Psoas muscle (tissue), 7 donors: ENCODE measurements at regions not wholly inside any gene's neighbourhood (a gene's known extent, or its start where the extent isn't known, plus 50 kb on each side); places are given as distances from the start of the nearest gene placed in this dataset.

ENCODE experiments used
- ATAC-seq, 4 donors: fragments of 200-7000 bp; cut with Tn5 transposase; one replicate each; pipeline ENCODE4 v1.9.1; 2020; ENCODE audit warnings: moderate library complexity in 3 of 4, mild to moderate bottlenecking in 2 of 4
- DNase-seq, 2 donors: peaks; one replicate each; pipeline ENCODE4 v3.0.0-alpha.2; 2020
- H3K27ac ChIP-seq: fragments of 200-600 bp; one replicate; pipeline ENCODE4 v1.8.0; 2022
- H3K27me3 ChIP-seq, 3 donors: fragments of 200-600 bp in 1 of 3; one replicate each; pipeline versions ENCODE4 v1.6.1 to v1.8.0; 2013 to 2022; ENCODE audit warnings: low read length in 2 of 3, mild to moderate bottlenecking in 2 of 3, moderate library complexity in 1 of 3; ENCODE audit not compliant: insufficient read depth in 3 of 3
- H3K36me3 ChIP-seq, 2 donors: fragments of 200-600 bp in 1 of 2; one replicate each; pipeline versions ENCODE4 v1.6.1 to v1.8.0; 2013 to 2022; ENCODE audit warnings: low read depth in 1 of 2, mild to moderate bottlenecking in 1 of 2, moderate library complexity in 1 of 2; ENCODE audit not compliant: insufficient read depth in 1 of 2
- H3K4me1 ChIP-seq: fragments of 200-600 bp; one replicate; pipeline ENCODE4 v1.8.0; 2022
- H3K4me3 ChIP-seq: fragments of 200-600 bp; one replicate; pipeline ENCODE4 v1.8.0; 2022; ENCODE audit warnings: mild to moderate bottlenecking
- H3K9me3 ChIP-seq: fragments of 200-600 bp; one replicate; pipeline ENCODE4 v1.8.0; 2022
- CTCF ChIP-seq: fragments of 200-600 bp; IDR thresholded peaks from one replicate; pipeline ENCODE4 v1.8.0; 2022; ENCODE audit warnings: antibody characterized with exemption
- WGBS, 3 donors: extraction: QIAGEN DNeasy Blood & Tissue Kit; methylation state at CpG; one replicate each; pipeline versions ENCODE4 v1.1.6 to v1.1.7; 2013; 5-methylcytosine and 5-hydroxymethylcytosine counted together
- intact Hi-C, 2 donors: fragments of 100-400 bp; cut with DNase I; formaldehyde crosslinking; loops; one replicate each; pipeline versions ENCODE4 v1.11.0 to v1.14.2; 2022
- donor health status: healthy with polysubstance abuse.
- donor health status: DM: no; HTN: no; CAD: no; lungs with moderate emphysema.
- donor health status: Bipolar disorder and iron deficiency.
- donor health status: healthy.
- donor health status: DM: yes; HTN: yes; CAD: no.
- donor health status: DM: no; HTN: no; CAD: no.
- donor health status: DM: yes; HTN: yes; CAD: no.

- Histone ChIP-seq H3K36me3 (no peaks in the 10 kb centered on the region), H3K4me1 (no peaks in the 10 kb centered on the region), H3K27ac (no peak overlapping the region), H3K9me3 (no peaks in the 10 kb centered on the region), H3K4me3 (no peak overlapping the region), H3K27me3 (peaks cover 0 to 17% (median 0%) of the 10 kb centered on the region in 3 donors)
- peak; percentile 43 for TF ChIP-seq CTCF
- WGBS, 3 donors, result 31 to 65% (median 45%) methylated on average over 6 to 7 of the region's 7 CpGs
- DNase-seq, result peak in 1 of 2 donors; percentile 60
- intact Hi-C loops, result loop anchor here in 1 of 2 donors (5.0 kb wide), 1 partner anchor 385 kb away; no protein-coding TSS in a partner anchor
- peak in 3 of 4 donors; percentile 42 to 71 (median 65) for ATAC-seq
Measured at GRCh38 chrX:39152106-39152649, 350.9 kb downstream of the MID1IP1 start.

- DNase-seq (no peak), ATAC-seq (no peak)
- TF ChIP-seq CTCF, result no peak
- Histone ChIP-seq H3K4me1 (no peaks in the 10 kb centered on the region), H3K36me3 (no peaks in the 10 kb centered on the region), H3K9me3 (no peaks in the 10 kb centered on the region), H3K4me3 (no peak overlapping the region), H3K27me3 (peaks cover 0 to 2% (median 0%) of the 10 kb centered on the region in 3 donors), H3K27ac (no peak overlapping the region)
- intact Hi-C loops, result no loop called here
Measured at GRCh38 chrX:39156051-39156450, 354.8 kb downstream of the MID1IP1 start.

- TF ChIP-seq CTCF, result no peak
- DNase-seq (no peak), ATAC-seq (no peak)
- WGBS, 3 donors, result 56 to 82% (median 71%) methylated on average over 5 of the region's 5 CpGs
- Histone ChIP-seq H3K27me3 (peaks cover 0 to 6% (median 0%) of the 10 kb centered on the region in 3 donors), H3K27ac (no peak overlapping the region), H3K36me3 (no peaks in the 10 kb centered on the region), H3K4me1 (no peaks in the 10 kb centered on the region), H3K4me3 (no peak overlapping the region), H3K9me3 (no peaks in the 10 kb centered on the region)
- intact Hi-C loops, result no loop called here
Measured at GRCh38 chrX:39157006-39157405, 355.7 kb downstream of the MID1IP1 start.

DNA sequence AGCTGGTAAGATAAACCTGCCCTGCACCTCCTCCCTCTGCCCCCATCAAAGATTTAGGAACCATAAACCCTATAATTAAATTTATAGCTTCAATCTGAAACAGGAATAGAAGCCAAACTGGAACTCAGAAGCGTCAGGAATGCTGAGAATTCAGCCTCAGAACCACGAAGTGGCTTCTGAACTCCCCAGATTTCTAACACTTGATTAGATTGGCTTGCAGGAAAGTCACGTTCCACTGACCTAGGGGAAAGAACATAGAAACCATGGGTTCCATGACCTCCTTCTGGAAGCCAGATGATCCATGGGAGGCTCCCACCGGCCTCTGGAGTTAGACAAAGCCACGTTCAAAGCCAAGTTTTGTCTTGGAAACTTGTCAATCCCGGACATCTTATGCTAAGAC is 356.5 kb downstream of the MID1IP1 start:
- Histone ChIP-seq H3K27me3 (peaks cover 0 to 12% (median 0%) of the 10 kb centered on the region in 3 donors), H3K27ac (no peak overlapping the region), H3K9me3 (no peaks in the 10 kb centered on the region), H3K36me3 (no peaks in the 10 kb centered on the region), H3K4me3 (no peak overlapping the region), H3K4me1 (no peaks in the 10 kb centered on the region)
- TF ChIP-seq CTCF, result no peak
- ATAC-seq (no peak), DNase-seq (no peak)
- intact Hi-C loops, result no loop called here
- WGBS, 3 donors, result 22 to 38% (median 27%) methylated on average over 6 of the region's 6 CpGs
